Naive thymus-derived CD4-positive, alpha-beta T cell (primary cell): ENCODE measurements at regions not wholly inside any gene's neighbourhood (a gene's known extent, or its start where the extent isn't known, plus 50 kb on each side); places are given as distances from the start of the nearest gene placed in this dataset.

Experiments
- ATAC-seq: fragments of 150-1000 bp; cut with Tn5 transposase; 2 replicates; pipeline ENCODE4 v1.10.0; 2021; ENCODE audit warnings: mild to moderate bottlenecking, moderate library complexity
- CTCF ChIA-PET: fragments of 350-600 bp; sonication (Branson Sonifier 250); formaldehyde crosslinking; loops from one replicate; lab custom pipeline; 2021; ENCODE audit warnings: antibody characterized with exemption; lab: Charles Lee
- POLR2A ChIA-PET: fragments of 350-600 bp; sonication (Branson Sonifier 250); formaldehyde crosslinking; loops from one replicate; lab custom pipeline; 2021; ENCODE audit warnings: antibody characterized with exemption, inconsistent platforms; lab: Charles Lee
- DNase-seq, 9 donors: peaks; one replicate each; pipeline versions ENCODE4 v3.0.0 to v3.0.0-alpha.2; 2020 to 2022; ENCODE audit warnings: mixed read lengths in 1 of 9
- H3K27ac ChIP-seq: one replicate; pipeline ENCODE4 v1.7.0; 2013; ENCODE audit warnings: mild to moderate bottlenecking, low read depth, low read length, moderate library complexity
- H3K27me3 ChIP-seq, 2 donors: one replicate each; pipeline ENCODE4 v1.7.0; 2013; ENCODE audit warnings: low read length in 2 of 2, mild to moderate bottlenecking in 2 of 2, moderate library complexity in 2 of 2; ENCODE audit not compliant: control insufficient read depth in 2 of 2, insufficient read depth in 2 of 2
- H3K36me3 ChIP-seq, 3 experiments: 1 replicate in 2 of 3; 2 replicates in 1 of 3; pipeline ENCODE4 v1.7.0; 2013; ENCODE audit warnings: low read length in 3 of 3, mild to moderate bottlenecking in 3 of 3, moderate library complexity in 1 of 3; ENCODE audit not compliant: insufficient read depth in 3 of 3, control insufficient read depth in 2 of 3
- H3K4me1 ChIP-seq, 2 donors: one replicate each; pipeline ENCODE4 v1.7.0; 2013; ENCODE audit warnings: low read length in 2 of 2, mild to moderate bottlenecking in 2 of 2, moderate library complexity in 1 of 2; ENCODE audit not compliant: control insufficient read depth in 2 of 2, insufficient read depth in 2 of 2
- H3K4me3 ChIP-seq: 2 replicates; pipeline ENCODE4 v1.7.0; 2013; ENCODE audit warnings: mild to moderate bottlenecking, low read length
- H3K9me3 ChIP-seq, 3 experiments: 1 replicate in 2 of 3; 2 replicates in 1 of 3; pipeline ENCODE4 v1.7.0; 2013; ENCODE audit warnings: low read length in 3 of 3; ENCODE audit not compliant: control insufficient read depth in 2 of 3
- H3K27ac Mint-ChIP-seq, 9 donors: one replicate each; pipeline ENCODE4 v1.8.0; 2020 to 2022; ENCODE audit warnings: mixed read lengths in 9 of 9, mild to moderate bottlenecking in 8 of 9, moderate library complexity in 5 of 9, inconsistent platforms in 2 of 9
- H3K27me3 Mint-ChIP-seq, 5 donors: one replicate each; pipeline ENCODE4 v1.8.0; 2021 to 2022; ENCODE audit warnings: mixed read lengths in 5 of 5, mild to moderate bottlenecking in 1 of 5
- H3K36me3 Mint-ChIP-seq, 5 donors: one replicate each; pipeline ENCODE4 v1.8.0; 2020 to 2022; ENCODE audit warnings: mixed read lengths in 5 of 5, mild to moderate bottlenecking in 3 of 5, inconsistent platforms in 1 of 5
- H3K4me1 Mint-ChIP-seq, 7 donors: one replicate each; pipeline ENCODE4 v1.8.0; 2020 to 2022; ENCODE audit warnings: mixed read lengths in 7 of 7, mild to moderate bottlenecking in 3 of 7, inconsistent platforms in 1 of 7
- H3K4me3 Mint-ChIP-seq, 10 donors: one replicate each; pipeline ENCODE4 v1.8.0; 2020 to 2022; ENCODE audit warnings: mild to moderate bottlenecking in 10 of 10, mixed read lengths in 10 of 10, moderate library complexity in 6 of 10, inconsistent platforms in 2 of 10
- H3K9me3 Mint-ChIP-seq, 11 donors: one replicate each; pipeline ENCODE4 v1.8.0; 2020 to 2022; ENCODE audit warnings: mixed read lengths in 11 of 11, mild to moderate bottlenecking in 4 of 11, inconsistent platforms in 1 of 11, moderate library complexity in 1 of 11
- intact Hi-C, 2 donors: fragments of 100-400 bp; cut with micrococcal nuclease; formaldehyde crosslinking; loops; one replicate each; pipeline ENCODE4 v1.15.1; 2023

DNA sequence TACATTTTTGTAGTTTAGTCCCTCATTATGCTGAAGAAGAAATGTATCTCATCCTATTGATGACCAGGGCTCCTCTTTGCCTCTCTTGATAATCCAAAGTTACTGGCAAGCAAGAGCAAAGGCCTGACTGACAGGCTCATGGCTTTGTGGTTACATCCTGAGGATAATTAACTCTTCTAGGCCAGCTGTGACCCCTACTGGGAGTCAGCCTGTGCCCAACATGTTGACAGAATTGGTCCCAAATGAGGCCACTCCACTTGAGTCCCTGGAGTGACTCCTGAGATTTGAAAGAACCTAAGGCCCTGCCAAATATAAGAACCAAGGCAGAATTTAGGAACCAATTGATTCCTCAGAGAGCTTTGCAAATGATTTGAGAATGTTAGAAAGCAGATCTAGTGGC is 973.8 kb upstream of the CELF4 start:
- H3K4me3 ChIP-seq, result no peak overlapping the region

DNA sequence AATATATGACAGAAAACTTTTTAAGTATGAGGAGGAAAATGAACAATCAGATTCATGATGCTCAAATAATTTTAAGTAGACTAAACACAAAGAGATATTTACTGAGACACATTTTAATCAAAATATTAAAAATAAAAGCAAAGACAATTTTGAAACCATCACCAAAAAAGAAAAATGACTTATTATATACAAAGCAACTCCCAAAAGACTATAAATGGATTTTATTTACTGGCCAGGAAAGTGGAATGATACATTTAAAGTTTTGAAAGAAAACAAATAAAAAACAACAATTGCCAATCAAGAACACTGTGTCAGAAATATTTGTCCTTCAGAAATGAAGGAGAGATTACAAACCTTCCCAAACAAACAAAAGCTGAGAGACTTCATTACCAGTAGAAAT is 968.5 kb upstream of the CELF4 start:
- Histone ChIP-seq H3K36me3 (no peaks in the 10 kb centered on the region), H3K27ac (no peak overlapping the region), H3K4me1 (no peaks in the 10 kb centered on the region), H3K27me3 (no peaks in the 10 kb centered on the region), H3K4me3 (no peak overlapping the region), H3K9me3 (peaks cover 0 to 8% (median 0%) of the 10 kb centered on the region in 3 experiments)
- Mint-ChIP-seq H3K4me3 (no peak overlapping the region), H3K9me3 (peaks cover 0 to 33% (median 14%) of the 10 kb centered on the region in 11 donors), H3K36me3 (peaks cover 0 to 4% (median 0%) of the 10 kb centered on the region in 5 donors), H3K27me3 (no peaks in the 10 kb centered on the region), H3K27ac (no peak overlapping the region), H3K4me1 (no peaks in the 10 kb centered on the region)
- ChIA-PET POLR2A (no interaction called here), CTCF (no interaction called here)
- no peak for DNase-seq
- no peak for ATAC-seq
- intact Hi-C loops, result no loop called here

More for the DNA sequence above, 973.8 kb upstream of the CELF4 start:
- Histone ChIP-seq H3K9me3 (no peaks in the 10 kb centered on the region), H3K36me3 (no peaks in the 10 kb centered on the region), H3K27me3 (no peaks in the 10 kb centered on the region), H3K27ac (no peak overlapping the region), H3K4me1 (no peaks in the 10 kb centered on the region)
- POLR2A ChIA-PET, result no interaction called here
- Mint-ChIP-seq H3K9me3 (peaks cover 0 to 12% (median 4%) of the 10 kb centered on the region in 11 donors), H3K27ac (no peak overlapping the region), H3K4me3 (no peak overlapping the region), H3K4me1 (peaks cover 0 to 4% (median 0%) of the 10 kb centered on the region in 7 donors), H3K27me3 (no peaks in the 10 kb centered on the region), H3K36me3 (peaks cover 0 to 4% (median 0%) of the 10 kb centered on the region in 5 donors)
- ATAC-seq, result no peak
- CTCF ChIA-PET, result no interaction called here
- intact Hi-C loops, result no loop called here
- no peak for DNase-seq

DNA sequence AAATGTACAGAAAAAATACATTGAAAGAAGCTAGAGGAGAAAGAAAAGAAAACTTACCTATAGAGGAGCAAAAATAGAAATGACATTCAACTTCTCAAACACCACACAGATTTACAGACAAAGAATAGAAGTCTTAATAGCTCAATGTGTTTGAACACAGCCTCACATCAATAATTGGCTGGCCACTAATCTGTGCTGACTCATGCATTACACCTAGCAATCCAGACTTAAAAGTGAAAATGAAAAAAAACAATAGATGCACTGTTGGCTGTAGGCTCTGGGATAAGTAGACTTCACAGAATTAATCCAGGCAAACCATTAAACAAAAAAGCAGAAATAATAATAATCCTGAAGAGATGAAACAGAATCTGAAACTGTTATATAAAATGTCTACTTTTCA is 961.3 kb upstream of the CELF4 start:
- Histone ChIP-seq H3K27me3 (no peaks in the 10 kb centered on the region), H3K4me1 (no peaks in the 10 kb centered on the region), H3K9me3 (no peaks in the 10 kb centered on the region), H3K4me3 (no peak overlapping the region), H3K36me3 (no peaks in the 10 kb centered on the region), H3K27ac (no peak overlapping the region)
- Mint-ChIP-seq H3K27me3 (no peaks in the 10 kb centered on the region), H3K4me3 (no peak overlapping the region), H3K4me1 (peaks cover 0 to 10% (median 0%) of the 10 kb centered on the region in 7 donors), H3K9me3 (peaks cover 0 to 10% (median 0%) of the 10 kb centered on the region in 11 donors), H3K36me3 (no peaks in the 10 kb centered on the region), H3K27ac (no peak overlapping the region)
- ATAC-seq, result no peak
- ChIA-PET CTCF (no interaction called here), POLR2A (no interaction called here)
- DNase-seq, result no peak
- intact Hi-C loops, result no loop called here

DNA sequence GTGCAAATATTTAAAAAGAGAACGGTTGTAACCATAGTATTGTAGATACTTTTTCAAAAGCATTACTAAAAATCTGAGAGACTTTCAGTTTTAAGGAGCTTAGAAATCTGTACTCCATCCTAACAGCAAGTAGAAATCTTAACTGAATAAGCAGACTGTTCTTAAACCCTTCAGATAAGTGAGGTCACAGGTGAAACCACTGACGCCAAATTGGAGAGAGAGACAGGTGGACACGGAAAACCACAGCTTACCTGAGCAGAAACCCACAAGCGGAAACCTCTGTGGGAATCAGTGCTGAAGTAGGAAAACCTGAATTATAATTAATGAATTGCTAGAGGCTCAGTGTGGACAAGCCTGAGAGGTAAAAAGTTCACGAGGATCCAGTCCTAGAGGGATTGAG is 959.4 kb upstream of the CELF4 start:
- no peak for ATAC-seq
- Mint-ChIP-seq H3K27me3 (no peaks in the 10 kb centered on the region), H3K36me3 (no peaks in the 10 kb centered on the region), H3K27ac (no peak overlapping the region), H3K9me3 (peaks cover 0 to 5% (median 0%) of the 10 kb centered on the region in 11 donors), H3K4me3 (no peak overlapping the region), H3K4me1 (peaks cover 0 to 10% (median 0%) of the 10 kb centered on the region in 7 donors)
- no peaks in the 10 kb centered on the region for H3K9me3 ChIP-seq
- H3K4me3 ChIP-seq, result no peak overlapping the region
- no peaks in the 10 kb centered on the region for H3K27me3 ChIP-seq
- no peaks in the 10 kb centered on the region for H3K4me1 ChIP-seq
- no peaks in the 10 kb centered on the region for H3K36me3 ChIP-seq
- CTCF ChIA-PET, result no interaction called here
- intact Hi-C loops, result no loop called here
- no peak for DNase-seq
- H3K27ac ChIP-seq, result no peak overlapping the region
- POLR2A ChIA-PET, result no interaction called here

DNA sequence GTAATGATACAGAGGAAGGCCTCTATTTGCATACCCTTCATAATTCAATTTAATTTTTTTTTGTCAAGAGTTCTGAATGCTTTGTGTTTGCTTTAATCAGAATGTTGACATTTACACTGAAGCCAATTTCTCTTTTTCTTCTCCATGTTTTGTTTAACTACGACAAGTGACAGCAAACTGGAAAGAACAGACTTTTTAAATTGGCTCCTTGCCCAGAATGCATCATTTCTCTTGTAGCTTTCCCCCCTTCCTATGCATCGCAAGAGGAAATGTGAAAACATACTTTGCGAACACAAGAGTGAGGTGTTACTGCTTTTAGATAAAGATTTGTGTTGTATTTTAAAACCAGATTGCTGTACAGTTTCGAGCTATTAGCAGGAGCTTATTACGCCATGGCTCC is 955.2 kb upstream of the CELF4 start:
- Mint-ChIP-seq H3K9me3 (peaks cover 0 to 5% (median 0%) of the 10 kb centered on the region in 11 donors), H3K27ac (no peak overlapping the region), H3K27me3 (peaks cover 0 to 7% (median 0%) of the 10 kb centered on the region in 5 donors), H3K36me3 (no peaks in the 10 kb centered on the region), H3K4me1 (peaks cover 0 to 10% (median 0%) of the 10 kb centered on the region in 7 donors), H3K4me3 (no peak overlapping the region)
- ATAC-seq (no peak), DNase-seq (no peak)
- H3K36me3 ChIP-seq, result no peaks in the 10 kb centered on the region
- CTCF ChIA-PET, result no interaction called here
- H3K4me1 ChIP-seq, result no peaks in the 10 kb centered on the region
- H3K4me3 ChIP-seq, result no peak overlapping the region
- POLR2A ChIA-PET, result no interaction called here
- H3K27ac ChIP-seq, result no peak overlapping the region
- H3K9me3 ChIP-seq, result no peaks in the 10 kb centered on the region
- intact Hi-C loops, result no loop called here
- no peaks in the 10 kb centered on the region for H3K27me3 ChIP-seq

DNA sequence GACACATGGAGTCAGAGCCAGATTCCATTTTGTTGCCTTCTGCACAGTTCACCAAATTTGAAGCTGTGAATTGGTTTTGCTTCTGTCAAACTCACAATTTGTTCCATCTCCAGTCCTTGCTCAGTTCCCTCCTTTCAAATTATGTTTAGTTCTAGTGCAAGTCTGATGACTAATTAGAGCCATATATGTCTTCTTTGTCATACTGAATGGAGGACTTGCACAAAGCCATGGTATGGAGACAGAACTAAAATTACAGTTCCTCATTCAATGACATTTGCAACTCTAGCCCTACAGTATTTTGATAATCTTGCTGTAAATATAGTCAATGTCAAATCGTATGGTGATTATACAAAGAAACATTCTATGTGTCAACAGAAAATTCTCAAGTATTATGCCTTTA is 936.9 kb upstream of the CELF4 start:
- H3K27me3 Mint-ChIP-seq, result peaks cover 0 to 8% (median 0%) of the 10 kb centered on the region in 5 donors
- CTCF ChIA-PET, result no interaction called here

DNA sequence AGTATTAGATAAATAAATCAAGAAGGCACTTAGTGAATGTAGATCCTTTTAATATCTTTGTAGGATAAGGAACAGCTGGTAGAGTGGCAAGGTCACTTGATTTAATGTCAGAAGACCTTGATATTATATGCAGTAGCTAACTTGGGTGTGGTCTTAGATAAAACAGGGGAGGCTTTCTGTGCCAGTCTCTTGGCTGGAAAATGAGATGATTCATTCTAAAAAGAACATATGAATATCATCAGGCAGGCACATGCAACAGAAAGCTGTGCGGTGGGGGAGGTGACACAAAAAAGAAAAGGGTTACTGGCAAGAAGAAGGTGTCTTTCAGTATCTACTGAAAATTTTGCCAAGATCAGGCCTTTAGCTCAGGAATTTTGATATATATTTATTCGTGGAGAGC is 931.7 kb upstream of the CELF4 start:
- Mint-ChIP-seq H3K27me3 (peaks cover 0 to 8% (median 0%) of the 10 kb centered on the region in 5 donors), H3K4me1 (peaks cover 0 to 10% (median 6%) of the 10 kb centered on the region in 7 donors)

More for the DNA sequence above, 936.9 kb upstream of the CELF4 start:
- H3K27ac Mint-ChIP-seq, result no peak overlapping the region
- Histone ChIP-seq H3K36me3 (no peaks in the 10 kb centered on the region), H3K27me3 (no peaks in the 10 kb centered on the region), H3K27ac (no peak overlapping the region), H3K9me3 (no peaks in the 10 kb centered on the region), H3K4me3 (no peak overlapping the region), H3K4me1 (no peaks in the 10 kb centered on the region)
- intact Hi-C loops, result no loop called here
- peaks cover 0 to 4% (median 0%) of the 10 kb centered on the region in 5 donors for H3K36me3 Mint-ChIP-seq
- POLR2A ChIA-PET, result no interaction called here
- peaks cover 0 to 9% (median 2%) of the 10 kb centered on the region in 11 donors for H3K9me3 Mint-ChIP-seq
- ATAC-seq (no peak), DNase-seq (no peak)
- H3K4me3 Mint-ChIP-seq, result no peak overlapping the region
- no peaks in the 10 kb centered on the region for H3K4me1 Mint-ChIP-seq

More for the DNA sequence above, 931.7 kb upstream of the CELF4 start:
- ChIA-PET CTCF (no interaction called here), POLR2A (no interaction called here)
- H3K4me3 ChIP-seq, result no peak overlapping the region
- H3K4me3 Mint-ChIP-seq, result no peak overlapping the region
- no peaks in the 10 kb centered on the region for H3K36me3 ChIP-seq
- peaks cover 0 to 7% (median 0%) of the 10 kb centered on the region in 11 donors for H3K9me3 Mint-ChIP-seq
- peaks cover 0 to 4% (median 0%) of the 10 kb centered on the region in 5 donors for H3K36me3 Mint-ChIP-seq
- no peaks in the 10 kb centered on the region for H3K9me3 ChIP-seq
- no peak overlapping the region for H3K27ac Mint-ChIP-seq
- DNase-seq (no peak), ATAC-seq (no peak)
- H3K27me3 ChIP-seq, result no peaks in the 10 kb centered on the region
- intact Hi-C loops, result loop anchor here in 1 of 2 donors (10.0 kb wide), 1 partner anchor 62 kb away; no protein-coding TSS in a partner anchor
- H3K27ac ChIP-seq, result no peak overlapping the region
- no peaks in the 10 kb centered on the region for H3K4me1 ChIP-seq
